Natural killer cell treated with Interleukin-12 subunit alpha and Interleukin-12 subunit beta and Interleukin-15 and Interleukin-18, amount 100 ng/mL, for 72 hours (primary cell): ENCODE measurements at regions not wholly inside any gene's neighbourhood (a gene's known extent, or its start where the extent isn't known, plus 50 kb on each side); places are given as distances from the start of the nearest gene placed in this dataset.

ENCODE experiments used
- ATAC-seq, 2 donors: fragments of 150-1000 bp; cut with Tn5 transposase in 1 of 2; sonication (Bioruptor Pico), chemical (Tn5 transposase) in 1 of 2; 2 replicates each; pipeline ENCODE4 v1.10.0; 2021
- DNase-seq: peaks from one replicate; pipeline ENCODE4 v3.0.0; 2022; ENCODE audit warnings: low spot score
- H3K27ac Mint-ChIP-seq, 2 donors: 1 replicate in 1 of 2; 2 replicates in 1 of 2; pipeline ENCODE4 v1.8.0; 2022; ENCODE audit warnings: mixed read lengths in 2 of 2, mild to moderate bottlenecking in 1 of 2, moderate library complexity in 1 of 2
- H3K27me3 Mint-ChIP-seq, 2 donors: 1 replicate in 1 of 2; 2 replicates in 1 of 2; pipeline ENCODE4 v1.8.0; 2022; ENCODE audit warnings: mixed read lengths in 2 of 2
- H3K36me3 Mint-ChIP-seq: one replicate; pipeline ENCODE4 v1.8.0; 2022; ENCODE audit warnings: mixed read lengths
- H3K4me1 Mint-ChIP-seq, 2 donors: 1 replicate in 1 of 2; 2 replicates in 1 of 2; pipeline ENCODE4 v1.8.0; 2022; ENCODE audit warnings: low read depth in 2 of 2, mixed read lengths in 2 of 2, mild to moderate bottlenecking in 1 of 2
- H3K4me3 Mint-ChIP-seq: one replicate; pipeline ENCODE4 v1.8.0; 2022; ENCODE audit warnings: mixed read lengths
- H3K9me3 Mint-ChIP-seq: 2 replicates; pipeline ENCODE4 v1.8.0; 2022; ENCODE audit warnings: mixed read lengths

GRCh38 chr12:67413577-67413976, 144.4 kb downstream of the CAND1 start:
- H3K27me3 Mint-ChIP-seq = peaks cover 0 to 4% of the 10 kb centered on the region in 2 donors
- no peak for DNase-seq
- H3K4me1 Mint-ChIP-seq = no peaks in the 10 kb centered on the region
- no peak overlapping the region for H3K27ac Mint-ChIP-seq
- H3K9me3 Mint-ChIP-seq = peaks cover 3% of the 10 kb centered on the region
- no peak for ATAC-seq
- H3K4me3 Mint-ChIP-seq = no peak overlapping the region
- peaks cover 4% of the 10 kb centered on the region for H3K36me3 Mint-ChIP-seq

- Mint-ChIP-seq H3K27ac (no peak overlapping the region), H3K4me3 (no peak overlapping the region), H3K36me3 (peaks cover 4% of the 10 kb centered on the region), H3K9me3 (no peaks in the 10 kb centered on the region), H3K27me3 (peaks cover 0 to 4% of the 10 kb centered on the region in 2 donors), H3K4me1 (no peaks in the 10 kb centered on the region)
- ATAC-seq (no peak), DNase-seq (no peak)
Measured at GRCh38 chr12:67414011-67414715, 145.0 kb downstream of the CAND1 start.

DNA sequence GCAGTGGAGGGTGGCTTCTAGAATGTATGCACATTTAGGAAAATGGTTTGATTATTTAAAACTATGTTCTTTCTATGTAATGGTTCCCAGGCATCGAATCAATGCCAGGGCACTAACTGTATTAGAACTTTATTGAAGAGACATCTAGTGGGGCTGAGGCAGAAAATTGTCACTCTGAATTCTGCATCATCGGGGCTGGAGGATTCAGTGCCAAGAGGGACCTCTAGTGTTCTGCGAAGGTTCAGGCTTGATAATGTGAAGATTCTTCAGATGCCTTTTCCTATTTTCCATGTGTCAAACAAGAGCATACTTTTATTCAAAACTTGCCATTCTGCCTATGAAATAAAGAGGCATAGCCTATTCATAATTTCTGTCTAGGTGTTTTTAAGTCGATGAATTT, 146.3 kb downstream of the CAND1 start:
- no peak for DNase-seq
- peaks cover 4% of the 10 kb centered on the region for H3K36me3 Mint-ChIP-seq
- no peaks in the 10 kb centered on the region for H3K4me1 Mint-ChIP-seq
- no peaks in the 10 kb centered on the region for H3K9me3 Mint-ChIP-seq
- no peak overlapping the region for H3K4me3 Mint-ChIP-seq
- no peak for ATAC-seq
- H3K27me3 Mint-ChIP-seq = peaks cover 0 to 5% of the 10 kb centered on the region in 2 donors
- H3K27ac Mint-ChIP-seq = no peak overlapping the region

- DNase-seq (no peak), ATAC-seq (no peak)
- Mint-ChIP-seq H3K4me1 (peaks cover 0 to under 1% of the 10 kb centered on the region in 2 donors), H3K36me3 (no peaks in the 10 kb centered on the region), H3K27ac (no peak overlapping the region), H3K4me3 (no peak overlapping the region), H3K27me3 (peaks cover 5 to 8% of the 10 kb centered on the region in 2 donors), H3K9me3 (no peaks in the 10 kb centered on the region)
Measured at GRCh38 chr12:67419810-67420209, 150.7 kb downstream of the CAND1 start.

DNA sequence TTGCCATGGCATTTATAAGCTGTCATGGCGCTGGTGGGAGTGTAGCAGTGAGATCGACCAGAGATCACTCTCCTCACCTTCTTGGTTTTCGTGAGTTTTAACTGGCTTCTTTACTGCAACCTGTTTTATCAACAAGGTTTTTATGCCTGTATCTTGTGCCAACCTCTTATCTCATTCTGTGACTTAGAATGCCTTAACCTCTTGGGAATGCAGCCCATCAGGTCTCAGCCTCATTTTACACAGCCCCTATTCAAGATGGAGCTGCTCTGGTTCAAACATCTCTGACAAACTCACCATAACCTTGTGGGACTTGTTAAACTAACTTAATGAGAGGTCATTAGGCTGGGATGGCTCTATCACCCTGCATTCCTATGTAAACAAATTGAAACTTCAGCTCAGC, 151.3 kb downstream of the CAND1 start:
- peaks cover 0 to 5% of the 10 kb centered on the region in 2 donors for H3K4me1 Mint-ChIP-seq
- peaks cover 5 to 8% of the 10 kb centered on the region in 2 donors for H3K27me3 Mint-ChIP-seq
- H3K36me3 Mint-ChIP-seq = no peaks in the 10 kb centered on the region

DNA sequence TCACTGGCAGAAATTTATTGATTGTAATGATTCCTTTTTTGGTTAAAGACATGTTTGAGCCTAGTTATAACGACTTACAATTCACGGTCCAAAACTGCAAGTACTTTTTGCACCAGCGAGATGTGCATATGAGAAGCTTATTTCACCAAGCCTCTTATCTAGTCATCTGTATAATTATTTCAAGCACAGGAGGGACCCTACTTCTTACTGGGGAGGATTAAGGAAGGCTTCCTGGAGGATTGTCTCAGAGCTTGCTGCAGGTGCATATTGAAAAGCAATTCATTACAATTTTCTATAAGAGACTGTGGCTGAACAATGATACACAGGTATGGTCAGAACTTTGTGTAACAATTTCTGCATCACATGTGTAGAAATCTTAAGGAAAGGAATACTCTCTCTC, 152.9 kb downstream of the CAND1 start:
- Mint-ChIP-seq H3K36me3 (no peaks in the 10 kb centered on the region), H3K27me3 (peaks cover 3 to 8% of the 10 kb centered on the region in 2 donors), H3K4me3 (no peak overlapping the region), H3K27ac (no peak overlapping the region), H3K9me3 (no peaks in the 10 kb centered on the region), H3K4me1 (peaks cover 0 to 5% of the 10 kb centered on the region in 2 donors)
- ATAC-seq (no peak), DNase-seq (no peak)

More for the DNA sequence above, 151.3 kb downstream of the CAND1 start:
- H3K4me3 Mint-ChIP-seq = no peak overlapping the region
- no peaks in the 10 kb centered on the region for H3K9me3 Mint-ChIP-seq
- DNase-seq (no peak), ATAC-seq (no peak)
- H3K27ac Mint-ChIP-seq = no peak overlapping the region

GRCh38 chr12:67424784-67425183, 155.6 kb downstream of the CAND1 start:
- Mint-ChIP-seq H3K4me1 (peaks cover 3 to 5% of the 10 kb centered on the region in 2 donors), H3K27ac (no peak overlapping the region)
- ATAC-seq = no peak

DNA sequence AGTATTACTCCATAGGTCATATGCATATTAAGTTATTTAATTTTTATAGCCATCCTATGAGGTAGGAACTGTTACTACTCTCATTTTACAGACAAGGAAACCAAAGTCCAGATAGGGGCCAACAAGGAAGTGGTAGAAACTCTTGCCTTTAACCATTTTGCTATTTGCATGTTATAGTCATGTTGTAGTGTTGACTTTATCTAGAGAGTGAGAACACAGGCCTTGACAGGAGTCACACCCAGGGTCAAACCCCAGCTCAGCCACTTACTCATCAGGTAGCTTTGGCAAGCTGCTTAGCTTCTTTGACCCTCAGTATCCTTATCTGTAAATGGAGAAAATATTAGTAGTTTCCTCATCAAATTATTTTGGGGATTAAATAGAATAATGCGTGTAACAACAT, 156.2 kb downstream of the CAND1 start:
- no peak for DNase-seq
- H3K36me3 Mint-ChIP-seq = no peaks in the 10 kb centered on the region
- no peak overlapping the region for H3K4me3 Mint-ChIP-seq
- ATAC-seq = no peak
- no peaks in the 10 kb centered on the region for H3K9me3 Mint-ChIP-seq
- peaks cover 3 to 5% of the 10 kb centered on the region in 2 donors for H3K4me1 Mint-ChIP-seq
- peaks cover 0 to 8% of the 10 kb centered on the region in 2 donors for H3K27me3 Mint-ChIP-seq
- H3K27ac Mint-ChIP-seq = no peak overlapping the region

More at GRCh38 chr12:67424784-67425183, 155.6 kb downstream of the CAND1 start:
- Mint-ChIP-seq H3K27me3 (peaks cover 0 to 8% of the 10 kb centered on the region in 2 donors), H3K9me3 (no peaks in the 10 kb centered on the region), H3K36me3 (no peaks in the 10 kb centered on the region), H3K4me3 (no peak overlapping the region)
- no peak for DNase-seq

DNA sequence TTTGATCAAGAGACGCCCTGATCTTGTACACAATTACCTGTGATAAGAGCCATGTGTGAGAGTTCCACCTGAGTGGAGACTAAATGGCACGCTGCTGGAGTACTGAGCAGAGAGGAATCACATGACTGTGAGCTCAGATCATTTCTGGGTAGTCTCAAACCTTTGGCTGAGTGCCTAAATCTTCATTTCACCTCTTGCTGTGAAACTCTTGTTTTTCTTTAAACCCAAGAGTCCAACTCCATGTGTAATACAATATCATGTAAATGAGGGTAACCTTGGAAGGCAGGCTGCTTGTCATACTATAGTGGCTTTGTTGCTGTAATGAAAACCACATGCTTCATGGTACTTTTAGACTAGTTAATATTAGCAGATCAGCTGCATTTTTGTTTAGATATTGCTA, 156.9 kb downstream of the CAND1 start:
- H3K4me1 Mint-ChIP-seq = peaks cover 3 to 5% of the 10 kb centered on the region in 2 donors
- no peak for ATAC-seq

DNA sequence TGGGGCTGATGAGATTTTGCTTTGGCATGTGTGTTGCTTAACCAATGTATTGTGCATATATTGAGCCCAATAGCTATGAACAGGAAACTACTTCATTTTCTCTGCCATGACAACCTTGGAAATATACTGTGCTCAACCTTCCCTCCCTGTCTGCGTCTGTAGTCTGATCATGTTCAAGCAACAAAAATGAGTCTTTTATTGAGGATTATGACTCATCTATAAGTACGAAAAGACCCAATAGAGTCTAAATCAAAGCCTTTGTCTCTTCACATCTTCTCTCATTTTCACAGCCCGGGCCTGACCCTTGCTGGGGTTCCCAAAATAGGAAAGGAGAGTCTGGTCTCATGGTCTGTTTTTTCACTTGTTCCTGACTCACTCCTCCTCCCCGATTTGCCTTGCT, 158.2 kb downstream of the CAND1 start:
- Mint-ChIP-seq H3K36me3 (no peaks in the 10 kb centered on the region), H3K4me3 (no peak overlapping the region), H3K27ac (no peak overlapping the region), H3K27me3 (peaks cover 0 to 8% of the 10 kb centered on the region in 2 donors), H3K4me1 (peaks cover 3 to 5% of the 10 kb centered on the region in 2 donors), H3K9me3 (no peaks in the 10 kb centered on the region)
- DNase-seq = no peak
- no peak for ATAC-seq

More for the DNA sequence above, 156.9 kb downstream of the CAND1 start:
- Mint-ChIP-seq H3K27ac (no peak overlapping the region), H3K4me3 (no peak overlapping the region), H3K27me3 (peaks cover 0 to 8% of the 10 kb centered on the region in 2 donors), H3K36me3 (no peaks in the 10 kb centered on the region), H3K9me3 (no peaks in the 10 kb centered on the region)
- no peak for DNase-seq

DNA sequence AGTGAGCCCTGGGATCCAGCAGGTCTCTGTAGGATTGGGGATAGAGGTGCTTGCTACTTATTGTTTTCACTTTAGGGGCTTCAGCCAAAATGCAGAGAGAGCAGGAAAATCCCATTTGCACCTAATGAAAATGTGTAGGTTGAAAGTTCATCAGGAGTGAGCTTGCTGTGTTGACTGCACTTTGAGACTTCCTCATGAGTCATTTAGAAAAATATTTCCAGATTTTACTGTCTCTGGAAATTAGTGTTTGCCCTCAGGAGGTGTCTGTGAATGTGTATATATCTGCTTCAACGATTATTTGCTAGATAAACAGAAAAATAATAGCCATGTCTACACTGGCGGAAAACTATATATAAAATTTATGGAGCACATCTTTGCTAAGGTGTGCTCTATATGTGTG, 159.3 kb downstream of the CAND1 start:
- no peaks in the 10 kb centered on the region for H3K36me3 Mint-ChIP-seq
- H3K9me3 Mint-ChIP-seq = no peaks in the 10 kb centered on the region
- H3K27ac Mint-ChIP-seq = no peak overlapping the region
- ATAC-seq (no peak), DNase-seq (no peak)
- H3K4me1 Mint-ChIP-seq = peaks cover 3 to 5% of the 10 kb centered on the region in 2 donors
- H3K4me3 Mint-ChIP-seq = no peak overlapping the region
- peaks cover 0 to 5% of the 10 kb centered on the region in 2 donors for H3K27me3 Mint-ChIP-seq

GRCh38 chr12:67430708-67431335, 161.7 kb downstream of the CAND1 start:
- H3K9me3 Mint-ChIP-seq = no peaks in the 10 kb centered on the region
- ATAC-seq = no peak
- H3K4me1 Mint-ChIP-seq = peaks cover 13% of the 10 kb centered on the region in 2 donors
- H3K4me3 Mint-ChIP-seq = no peak overlapping the region
- no peaks in the 10 kb centered on the region for H3K27me3 Mint-ChIP-seq
- H3K36me3 Mint-ChIP-seq = no peaks in the 10 kb centered on the region
- no peak for DNase-seq
- no peak overlapping the region for H3K27ac Mint-ChIP-seq

DNA sequence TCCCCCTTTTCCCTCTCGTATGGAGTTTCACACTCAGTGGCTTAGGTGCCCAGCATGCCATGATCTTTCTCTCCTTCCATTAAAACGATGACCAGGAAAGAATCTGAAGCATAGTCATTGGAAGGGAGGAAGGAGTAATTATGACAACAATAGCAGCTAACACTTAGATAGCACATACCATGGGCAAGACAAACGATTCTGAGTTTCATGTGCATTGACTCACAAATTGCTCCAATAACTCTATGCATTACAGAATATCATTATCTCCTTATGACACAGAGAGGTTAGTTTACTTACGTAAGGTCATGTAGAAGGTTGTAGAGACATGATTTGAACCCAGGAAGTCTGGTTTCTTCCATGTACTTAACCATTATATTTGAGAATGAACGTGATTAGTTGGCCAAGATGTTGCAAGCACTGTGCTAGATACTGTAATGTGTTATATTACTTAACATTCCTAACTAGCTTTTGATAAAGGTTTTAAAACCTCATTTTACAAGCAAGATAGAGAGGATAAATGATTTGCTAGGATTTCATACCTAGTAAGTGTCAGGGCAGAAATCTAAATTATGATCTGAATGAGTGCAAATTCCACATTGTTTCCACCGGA, 162.4 kb downstream of the CAND1 start:
- Mint-ChIP-seq H3K4me1 (peaks cover 14 to 15% of the 10 kb centered on the region in 2 donors), H3K27ac (no peak overlapping the region), H3K4me3 (no peak overlapping the region), H3K36me3 (no peaks in the 10 kb centered on the region), H3K9me3 (no peaks in the 10 kb centered on the region), H3K27me3 (no peaks in the 10 kb centered on the region)
- ATAC-seq (no peak), DNase-seq (no peak)
